ENCODE measurements at regions not wholly inside any gene's neighbourhood (a gene's known extent, or its start where the extent isn't known, plus 50 kb on each side); places are given as distances from the start of the nearest gene placed in this dataset.

DNA sequence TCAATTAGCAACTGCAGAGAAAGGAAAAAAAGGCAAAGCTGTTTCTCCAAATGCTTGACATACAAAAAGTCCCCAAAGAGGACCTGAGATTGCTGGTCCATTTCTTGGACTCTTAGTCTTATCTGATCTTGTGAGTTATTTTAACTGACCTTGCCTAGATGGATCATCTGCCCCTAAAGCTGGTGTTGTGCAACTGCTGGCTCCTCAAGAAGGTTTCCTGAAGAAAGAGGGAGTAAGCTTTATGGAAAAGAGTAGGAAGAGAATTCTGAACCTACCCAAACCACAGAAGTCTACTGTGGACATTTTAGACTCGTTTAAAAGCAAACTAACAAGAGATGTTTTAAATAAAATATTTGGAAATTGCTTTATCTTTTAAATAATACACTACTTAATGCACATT, 140.0 kb upstream of the HS3ST3A1 start:
- H3K27ac ChIP-seq (ENCODE audit: low read depth, low read length, poor library complexity, severe bottlenecking) = no peak overlapping the region
- H3K4me3 ChIP-seq (ENCODE audit: low read depth, low read length, poor library complexity, severe bottlenecking) = no peak overlapping the region
- no peaks in the 10 kb centered on the region for H3K27me3 ChIP-seq (replicated peaks; ENCODE audit: insufficient read depth, low read depth, low read length, poor library complexity)
- no TSS peak for BruUV-seq (replicated peaks)
- POLR2A ChIA-PET (ENCODE audit: low non-redundant PET) = no interaction called here
- no peaks in the 10 kb centered on the region for H3K4me1 ChIP-seq (ENCODE audit: insufficient read depth, low read length, poor library complexity, severe bottlenecking)
- intact Hi-C loops (cut with micrococcal nuclease; ENCODE audit: unreplicated experiment) = no loop called here
- H3K9me3 ChIP-seq (ENCODE audit: low read depth, low read length, poor library complexity, severe bottlenecking) = no peaks in the 10 kb centered on the region
- H3K36me3 ChIP-seq (ENCODE audit: insufficient read depth, low read length, poor library complexity, severe bottlenecking) = no peaks in the 10 kb centered on the region
- TF ChIP-seq EZH2 (IDR thresholded peaks at IDR 0.05; ENCODE audit: borderline replicate concordance, low read depth, low read length, poor library complexity, severe bottlenecking) (no peak), CTCF (conservative IDR thresholded peaks at IDR 0.05; ENCODE audit: low read depth, low read length) (no peak)
- CTCF ChIA-PET = interaction anchor here (0.7 kb wide), 1 partner anchor 40 kb away, joined by 3 read pairs; no protein-coding TSS in a partner anchor
- no peak for DNase-seq (ENCODE audit: low spot score)

DNA sequence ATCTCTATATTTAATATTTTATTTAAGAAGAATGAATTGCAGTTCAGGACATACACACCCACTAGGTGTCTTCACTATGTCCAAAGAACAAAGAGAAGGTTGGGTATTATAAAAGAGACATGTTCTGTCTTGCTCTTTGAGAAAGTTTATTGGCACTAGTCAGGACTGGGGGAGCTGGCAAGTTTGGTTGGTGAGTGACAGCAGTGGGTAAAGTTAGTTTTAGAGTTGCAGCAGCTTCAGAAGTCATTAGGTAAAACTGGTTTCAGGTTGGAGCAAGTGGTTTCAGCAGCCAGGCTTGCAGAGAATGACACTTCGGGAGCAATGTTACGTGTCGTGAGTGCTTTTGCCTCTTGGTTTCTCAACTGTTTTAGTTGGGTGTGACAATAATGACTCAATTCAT, 142.2 kb upstream of the HS3ST3A1 start:
- Histone ChIP-seq H3K9me3 (ENCODE audit: low read depth, low read length, poor library complexity, severe bottlenecking) (peaks cover 5% of the 10 kb centered on the region), H3K36me3 (ENCODE audit: insufficient read depth, low read length, poor library complexity, severe bottlenecking) (no peaks in the 10 kb centered on the region), H3K4me3 (ENCODE audit: low read depth, low read length, poor library complexity, severe bottlenecking) (no peak overlapping the region), H3K27me3 (replicated peaks; ENCODE audit: insufficient read depth, low read depth, low read length, poor library complexity) (no peaks in the 10 kb centered on the region), H3K4me1 (ENCODE audit: insufficient read depth, low read length, poor library complexity, severe bottlenecking) (no peaks in the 10 kb centered on the region), H3K27ac (ENCODE audit: low read depth, low read length, poor library complexity, severe bottlenecking) (no peak overlapping the region)
- no peak for DNase-seq (ENCODE audit: low spot score)
- BruUV-seq (replicated peaks) = no TSS peak
- intact Hi-C loops (cut with micrococcal nuclease; ENCODE audit: unreplicated experiment) = no loop called here
- POLR2A ChIA-PET (ENCODE audit: low non-redundant PET) = no interaction called here
- CTCF ChIA-PET = no interaction called here
- TF ChIP-seq EZH2 (IDR thresholded peaks at IDR 0.05; ENCODE audit: borderline replicate concordance, low read depth, low read length, poor library complexity, severe bottlenecking) (no peak), CTCF (conservative IDR thresholded peaks at IDR 0.05; ENCODE audit: low read depth, low read length) (no peak)

DNA sequence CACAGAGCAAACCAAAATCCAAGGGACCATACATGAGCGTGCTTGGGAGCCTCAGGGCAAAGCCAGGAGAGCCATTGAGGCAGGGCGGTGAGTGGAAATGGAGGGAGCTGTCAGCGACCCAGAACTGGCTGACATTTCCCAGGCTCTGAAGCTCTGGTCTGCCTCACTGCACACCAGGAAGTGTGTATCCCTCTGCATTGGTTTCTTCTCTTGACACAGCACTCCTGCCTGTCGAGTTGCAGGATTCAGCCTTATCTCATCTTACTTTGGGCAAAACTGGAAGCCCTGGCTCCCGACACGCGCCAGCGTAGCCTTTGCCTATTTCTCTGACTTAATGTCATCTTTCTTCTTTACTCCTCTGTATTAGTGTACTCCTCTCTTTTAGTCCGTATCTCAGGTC, 144.7 kb upstream of the HS3ST3A1 start:
- ChIA-PET CTCF (no interaction called here), POLR2A (ENCODE audit: low non-redundant PET) (no interaction called here)
- no peak overlapping the region for H3K27ac ChIP-seq (ENCODE audit: low read depth, low read length, poor library complexity, severe bottlenecking)
- no peaks in the 10 kb centered on the region for H3K36me3 ChIP-seq (ENCODE audit: insufficient read depth, low read length, poor library complexity, severe bottlenecking)
- H3K4me1 ChIP-seq (ENCODE audit: insufficient read depth, low read length, poor library complexity, severe bottlenecking) = no peaks in the 10 kb centered on the region
- BruUV-seq (replicated peaks) = no TSS peak
- peaks cover 5% of the 10 kb centered on the region for H3K9me3 ChIP-seq (ENCODE audit: low read depth, low read length, poor library complexity, severe bottlenecking)
- TF ChIP-seq CTCF (conservative IDR thresholded peaks at IDR 0.05; ENCODE audit: low read depth, low read length) = no peak
- no peak for DNase-seq (ENCODE audit: low spot score)
- intact Hi-C loops (cut with micrococcal nuclease; ENCODE audit: unreplicated experiment) = no loop called here
- no peak overlapping the region for H3K4me3 ChIP-seq (ENCODE audit: low read depth, low read length, poor library complexity, severe bottlenecking)
- H3K27me3 ChIP-seq (replicated peaks; ENCODE audit: insufficient read depth, low read depth, low read length, poor library complexity) = no peaks in the 10 kb centered on the region

All from A673 (cell line).